DOHH2 (cell line): ENCODE measurements at regions not wholly inside any gene's neighbourhood (a gene's known extent, or its start where the extent isn't known, plus 50 kb on each side); places are given as distances from the start of the nearest gene placed in this dataset.

Experiments
- H3F3A ChIP-seq: fragments of 200-600 bp; sonication (generic), shearing (Covaris generic); 2 replicates; pipeline ENCODE4 v1.6.0; 2016; ENCODE audit warnings: antibody characterized with exemption, mild to moderate bottlenecking; ENCODE audit not compliant: control insufficient read depth, insufficient read depth
- H3K27ac ChIP-seq: fragments of 200-600 bp; sonication (generic); 2 replicates; pipeline ENCODE4 v1.5.1; 2014; ENCODE audit warnings: low read depth, mild to moderate bottlenecking, low read length, moderate library complexity
- H3K27me3 ChIP-seq: fragments of 200-600 bp; sonication (generic); 2 replicates; pipeline ENCODE4 v1.6.1; 2014; ENCODE audit warnings: mild to moderate bottlenecking, low read length, mixed read lengths; ENCODE audit not compliant: control insufficient read depth
- H3K36me3 ChIP-seq: fragments of 200-600 bp; sonication (generic); 2 replicates; pipeline ENCODE4 v1.6.1; 2014; ENCODE audit warnings: mild to moderate bottlenecking, low read length, moderate library complexity, mixed read lengths; ENCODE audit not compliant: control insufficient read depth
- H3K4me1 ChIP-seq: fragments of 200-600 bp; sonication (generic); 2 replicates; pipeline ENCODE4 v1.6.1; 2014; ENCODE audit warnings: mild to moderate bottlenecking, low read length, mixed read lengths; ENCODE audit not compliant: control insufficient read depth
- H3K4me2 ChIP-seq: fragments of 200-600 bp; sonication (generic); 2 replicates; pipeline ENCODE4 v1.6.0; 2014; ENCODE audit warnings: mild to moderate bottlenecking, low read length, moderate library complexity
- H3K4me3 ChIP-seq: fragments of 200-600 bp; sonication (generic); 2 replicates; pipeline ENCODE4 v1.5.1; 2014; ENCODE audit warnings: mild to moderate bottlenecking, low read length, mixed read lengths
- H3K79me2 ChIP-seq: fragments of 200-600 bp; sonication (generic); 2 replicates; pipeline ENCODE4 v1.6.1; 2014; ENCODE audit warnings: mild to moderate bottlenecking, low read length, mixed read lengths; ENCODE audit not compliant: control insufficient read depth
- H3K9me2 ChIP-seq: fragments of 200-600 bp; sonication (generic); replicated peaks from 2 replicates; pipeline ENCODE4 v1.6.1; 2014; ENCODE audit warnings: mild to moderate bottlenecking, low read length, mixed read lengths; ENCODE audit not compliant: control insufficient read depth
- H3K9me3 ChIP-seq: fragments of 200-600 bp; sonication (generic); 2 replicates; pipeline ENCODE4 v1.6.1; 2014; ENCODE audit warnings: antibody characterized with exemption, low read length, mixed read lengths; ENCODE audit not compliant: control insufficient read depth, insufficient read depth
- H4K20me1 ChIP-seq: fragments of 200-600 bp; sonication (generic); 2 replicates; pipeline ENCODE4 v1.6.0; 2014; ENCODE audit warnings: low read depth, mild to moderate bottlenecking, antibody characterized with exemption, low read length, moderate library complexity; ENCODE audit not compliant: control insufficient read depth, insufficient read depth
- EZH2phosphoT487 ChIP-seq: fragments of 200-600 bp; sonication (generic); IDR thresholded peaks from 2 replicates; pipeline ENCODE4 v1.6.1; 2017; ENCODE audit warnings: borderline replicate concordance, mild to moderate bottlenecking, antibody characterized with exemption, low read length, moderate library complexity, mixed read lengths
- TF ChIP-seq, protein P1 (sequence below): fragments of 200-600 bp; sonication (generic); IDR thresholded peaks from one replicate; pipeline ENCODE4 v1.5.1; 2014; ENCODE audit warnings: antibody characterized with exemption, mild to moderate bottlenecking, low read depth, low read length; ENCODE audit not compliant: poor library complexity, severe bottlenecking

DNA sequence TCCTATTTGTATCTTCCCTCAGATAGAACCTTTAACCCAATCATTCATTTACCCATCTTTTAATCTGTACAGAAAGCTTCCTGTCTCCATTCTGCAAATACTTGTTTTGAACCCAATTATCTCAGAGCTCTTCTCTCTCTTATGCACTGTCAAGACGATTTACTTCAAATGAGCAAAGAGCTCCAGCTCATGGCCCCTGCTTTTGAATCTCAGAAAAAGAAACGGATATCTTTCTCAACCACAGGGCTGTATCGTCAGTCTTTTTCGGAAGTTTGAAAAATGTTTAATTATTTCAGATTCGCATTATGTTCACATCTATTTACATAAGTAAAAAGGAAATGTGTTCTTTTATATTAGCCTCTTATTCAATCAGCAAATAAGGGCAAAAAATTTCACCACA, 322.7 kb upstream of the NBEA start:
- no peaks in the 10 kb centered on the region for H3K36me3 ChIP-seq
- no peaks in the 10 kb centered on the region for H3K79me2 ChIP-seq
- no peaks in the 10 kb centered on the region for H3K4me1 ChIP-seq
- no peak overlapping the region for H3K4me2 ChIP-seq
- H3F3A ChIP-seq, result no peaks in the 10 kb centered on the region
- no peaks in the 10 kb centered on the region for H3K9me3 ChIP-seq
- H3K4me3 ChIP-seq, result no peak overlapping the region
- H3K27me3 ChIP-seq, result no peaks in the 10 kb centered on the region
- no peak overlapping the region for H3K27ac ChIP-seq
- no peaks in the 10 kb centered on the region for H3K9me2 ChIP-seq
- TF ChIP-seq, protein P1, sequence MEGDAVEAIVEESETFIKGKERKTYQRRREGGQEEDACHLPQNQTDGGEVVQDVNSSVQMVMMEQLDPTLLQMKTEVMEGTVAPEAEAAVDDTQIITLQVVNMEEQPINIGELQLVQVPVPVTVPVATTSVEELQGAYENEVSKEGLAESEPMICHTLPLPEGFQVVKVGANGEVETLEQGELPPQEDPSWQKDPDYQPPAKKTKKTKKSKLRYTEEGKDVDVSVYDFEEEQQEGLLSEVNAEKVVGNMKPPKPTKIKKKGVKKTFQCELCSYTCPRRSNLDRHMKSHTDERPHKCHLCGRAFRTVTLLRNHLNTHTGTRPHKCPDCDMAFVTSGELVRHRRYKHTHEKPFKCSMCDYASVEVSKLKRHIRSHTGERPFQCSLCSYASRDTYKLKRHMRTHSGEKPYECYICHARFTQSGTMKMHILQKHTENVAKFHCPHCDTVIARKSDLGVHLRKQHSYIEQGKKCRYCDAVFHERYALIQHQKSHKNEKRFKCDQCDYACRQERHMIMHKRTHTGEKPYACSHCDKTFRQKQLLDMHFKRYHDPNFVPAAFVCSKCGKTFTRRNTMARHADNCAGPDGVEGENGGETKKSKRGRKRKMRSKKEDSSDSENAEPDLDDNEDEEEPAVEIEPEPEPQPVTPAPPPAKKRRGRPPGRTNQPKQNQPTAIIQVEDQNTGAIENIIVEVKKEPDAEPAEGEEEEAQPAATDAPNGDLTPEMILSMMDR, result no peak
- no peak for TF ChIP-seq EZH2phosphoT487
- H4K20me1 ChIP-seq, result no peaks in the 10 kb centered on the region

DNA sequence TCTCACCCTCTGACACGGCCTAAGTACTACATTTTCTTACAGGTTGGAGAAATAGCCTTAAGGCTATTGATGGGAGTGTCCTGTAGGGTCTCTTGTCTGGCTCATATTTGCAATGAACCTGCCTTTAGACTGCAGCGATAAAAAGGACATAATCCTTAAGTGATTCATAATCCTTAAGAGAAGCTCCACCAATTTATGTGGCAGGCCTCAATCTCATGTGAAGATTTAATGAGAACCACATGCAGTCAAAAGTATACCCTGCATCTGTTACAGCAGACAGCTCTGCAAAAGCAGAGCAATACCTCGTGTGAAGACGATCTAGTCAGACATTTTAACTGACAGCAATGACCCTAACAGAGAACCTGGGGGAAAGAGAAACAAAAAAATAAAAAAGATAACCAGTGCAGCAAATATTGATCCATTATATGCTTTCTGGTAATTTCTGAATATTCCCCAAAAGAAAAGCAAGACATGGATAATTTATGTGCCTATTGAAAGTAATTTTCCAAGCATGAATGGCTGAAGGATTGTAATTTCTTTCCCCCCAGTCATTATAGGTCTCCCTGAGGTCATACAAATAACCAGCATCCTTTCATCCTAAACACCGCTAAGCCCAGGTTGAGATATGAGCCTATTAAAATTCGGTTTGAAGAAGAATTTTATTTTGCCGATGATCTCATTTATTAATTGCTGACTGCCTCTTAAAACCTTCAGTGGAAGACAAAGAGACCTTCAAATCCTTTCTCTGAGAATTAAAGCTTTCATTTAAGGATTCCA, 321.8 kb upstream of the NBEA start:
- no peaks in the 10 kb centered on the region for H3K9me3 ChIP-seq
- H3K4me2 ChIP-seq, result no peak overlapping the region
- no peaks in the 10 kb centered on the region for H3K4me1 ChIP-seq
- no peaks in the 10 kb centered on the region for H3K27me3 ChIP-seq
- no peaks in the 10 kb centered on the region for H3K36me3 ChIP-seq
- H4K20me1 ChIP-seq, result no peaks in the 10 kb centered on the region
- no peaks in the 10 kb centered on the region for H3K79me2 ChIP-seq
- no peaks in the 10 kb centered on the region for H3F3A ChIP-seq
- no peak overlapping the region for H3K27ac ChIP-seq
- H3K9me2 ChIP-seq, result no peaks in the 10 kb centered on the region
- H3K4me3 ChIP-seq, result no peak overlapping the region
- TF ChIP-seq, protein P1, result no peak
- TF ChIP-seq EZH2phosphoT487, result no peak

DNA sequence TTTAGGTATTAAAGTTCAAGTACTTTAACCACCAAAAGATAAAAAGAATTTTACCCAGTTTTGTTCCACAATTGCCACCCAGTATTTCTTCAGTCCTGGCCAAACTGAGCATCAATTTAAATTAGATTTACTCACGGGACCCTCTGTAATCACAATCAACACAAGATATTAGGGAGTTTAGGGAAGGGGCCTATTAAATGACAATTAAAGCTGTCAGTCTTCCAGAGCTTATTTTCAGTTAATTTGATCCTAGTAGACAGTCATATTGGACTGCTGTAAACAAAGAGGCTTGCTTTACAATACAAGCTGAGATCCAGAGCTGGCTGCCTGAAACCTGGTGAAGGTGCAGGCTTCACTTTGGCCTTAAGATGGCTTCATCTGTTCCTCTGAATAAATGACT, 321.2 kb upstream of the NBEA start:
- Histone ChIP-seq H3K79me2 (no peaks in the 10 kb centered on the region), H3K4me2 (no peak overlapping the region), H3K27me3 (no peaks in the 10 kb centered on the region), H3K9me3 (no peaks in the 10 kb centered on the region), H3K4me3 (no peak overlapping the region), H3K4me1 (no peaks in the 10 kb centered on the region), H3F3A (no peaks in the 10 kb centered on the region), H3K36me3 (no peaks in the 10 kb centered on the region), H3K9me2 (no peaks in the 10 kb centered on the region), H3K27ac (no peak overlapping the region), H4K20me1 (no peaks in the 10 kb centered on the region)
- no peak for TF ChIP-seq EZH2phosphoT487
- TF ChIP-seq, protein P1, result no peak
